ENCODE measurements at regions not wholly inside any gene's neighbourhood (a gene's known extent, or its start where the extent isn't known, plus 50 kb on each side); places are given as distances from the start of the nearest gene placed in this dataset.

DNA sequence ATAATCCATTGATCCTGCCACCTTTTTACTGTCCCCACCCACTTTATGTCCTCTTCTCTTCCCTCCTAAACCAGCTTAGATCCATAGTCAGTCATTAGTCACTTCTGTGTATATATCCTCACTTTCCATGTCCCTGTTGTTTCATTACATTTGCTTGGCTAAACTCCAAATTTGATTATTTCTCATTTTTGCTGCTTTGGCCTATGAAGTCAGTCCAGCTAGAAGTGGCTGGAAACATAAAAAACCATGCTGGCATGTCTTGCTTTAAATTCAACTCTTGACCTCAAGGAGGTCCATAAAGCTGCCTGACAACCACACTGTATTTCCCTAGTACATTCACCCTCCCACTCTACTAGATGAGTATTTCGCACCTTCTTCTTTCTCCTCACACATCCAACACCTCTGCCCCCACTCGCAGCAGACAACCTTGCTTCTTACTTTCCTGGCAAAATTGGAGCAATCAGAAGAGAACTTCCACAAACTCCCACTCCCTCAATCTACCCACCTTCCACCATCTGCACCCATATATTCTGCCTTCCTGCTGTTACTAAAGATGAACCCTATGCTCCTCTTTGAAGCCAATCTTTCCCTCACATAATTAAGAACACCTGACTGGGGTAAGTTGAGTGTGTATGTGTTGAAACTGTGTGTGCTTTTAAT is 72.1 kb downstream of the ZNF648 start:
- TF ChIP-seq, protein P1, sequence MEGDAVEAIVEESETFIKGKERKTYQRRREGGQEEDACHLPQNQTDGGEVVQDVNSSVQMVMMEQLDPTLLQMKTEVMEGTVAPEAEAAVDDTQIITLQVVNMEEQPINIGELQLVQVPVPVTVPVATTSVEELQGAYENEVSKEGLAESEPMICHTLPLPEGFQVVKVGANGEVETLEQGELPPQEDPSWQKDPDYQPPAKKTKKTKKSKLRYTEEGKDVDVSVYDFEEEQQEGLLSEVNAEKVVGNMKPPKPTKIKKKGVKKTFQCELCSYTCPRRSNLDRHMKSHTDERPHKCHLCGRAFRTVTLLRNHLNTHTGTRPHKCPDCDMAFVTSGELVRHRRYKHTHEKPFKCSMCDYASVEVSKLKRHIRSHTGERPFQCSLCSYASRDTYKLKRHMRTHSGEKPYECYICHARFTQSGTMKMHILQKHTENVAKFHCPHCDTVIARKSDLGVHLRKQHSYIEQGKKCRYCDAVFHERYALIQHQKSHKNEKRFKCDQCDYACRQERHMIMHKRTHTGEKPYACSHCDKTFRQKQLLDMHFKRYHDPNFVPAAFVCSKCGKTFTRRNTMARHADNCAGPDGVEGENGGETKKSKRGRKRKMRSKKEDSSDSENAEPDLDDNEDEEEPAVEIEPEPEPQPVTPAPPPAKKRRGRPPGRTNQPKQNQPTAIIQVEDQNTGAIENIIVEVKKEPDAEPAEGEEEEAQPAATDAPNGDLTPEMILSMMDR (IDR thresholded peaks at IDR 0.05 in 8 of 11, conservative IDR thresholded peaks at IDR 0.05 in 3 of 11), result no peak
- TF ChIP-seq POLR2A (IDR thresholded peaks at IDR 0.05), result no peak
